ENCODE measurements at regions not wholly inside any gene's neighbourhood (a gene's known extent, or its start where the extent isn't known, plus 50 kb on each side); places are given as distances from the start of the nearest gene placed in this dataset.

GRCh38 chr4:144442713-144443112, 203.2 kb upstream of the HHIP start:
- TF ChIP-seq, protein P1, sequence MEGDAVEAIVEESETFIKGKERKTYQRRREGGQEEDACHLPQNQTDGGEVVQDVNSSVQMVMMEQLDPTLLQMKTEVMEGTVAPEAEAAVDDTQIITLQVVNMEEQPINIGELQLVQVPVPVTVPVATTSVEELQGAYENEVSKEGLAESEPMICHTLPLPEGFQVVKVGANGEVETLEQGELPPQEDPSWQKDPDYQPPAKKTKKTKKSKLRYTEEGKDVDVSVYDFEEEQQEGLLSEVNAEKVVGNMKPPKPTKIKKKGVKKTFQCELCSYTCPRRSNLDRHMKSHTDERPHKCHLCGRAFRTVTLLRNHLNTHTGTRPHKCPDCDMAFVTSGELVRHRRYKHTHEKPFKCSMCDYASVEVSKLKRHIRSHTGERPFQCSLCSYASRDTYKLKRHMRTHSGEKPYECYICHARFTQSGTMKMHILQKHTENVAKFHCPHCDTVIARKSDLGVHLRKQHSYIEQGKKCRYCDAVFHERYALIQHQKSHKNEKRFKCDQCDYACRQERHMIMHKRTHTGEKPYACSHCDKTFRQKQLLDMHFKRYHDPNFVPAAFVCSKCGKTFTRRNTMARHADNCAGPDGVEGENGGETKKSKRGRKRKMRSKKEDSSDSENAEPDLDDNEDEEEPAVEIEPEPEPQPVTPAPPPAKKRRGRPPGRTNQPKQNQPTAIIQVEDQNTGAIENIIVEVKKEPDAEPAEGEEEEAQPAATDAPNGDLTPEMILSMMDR (IDR thresholded peaks at IDR 0.05; ENCODE audit: unreplicated experiment): no peak
- H3K27ac Mint-ChIP-seq (ENCODE audit: low read depth, unreplicated experiment): no peak overlapping the region
- ChIA-PET POLR2A (interaction anchor here (0.6 kb wide), 1 partner anchor 74 kb away, joined by 3 read pairs; no protein-coding TSS in a partner anchor), CTCF (interaction anchor here (0.5 kb wide), 1 partner anchor 66 kb away, joined by 7 read pairs; no protein-coding TSS in a partner anchor)
- peaks cover 7% of the 10 kb centered on the region for H3K9me3 Mint-ChIP-seq (ENCODE audit: unreplicated experiment)
- intact Hi-C loops (cut with micrococcal nuclease): no loop called here
- H3K4me1 Mint-ChIP-seq (ENCODE audit: insufficient read depth, unreplicated experiment): no peaks in the 10 kb centered on the region
- H3K4me3 Mint-ChIP-seq (ENCODE audit: unreplicated experiment): no peak overlapping the region
- no peak for DNase-seq (ENCODE audit: unreplicated experiment)
- H3K36me3 Mint-ChIP-seq (ENCODE audit: insufficient read depth, unreplicated experiment): no peaks in the 10 kb centered on the region
- H3K27me3 Mint-ChIP-seq (ENCODE audit: insufficient read depth, unreplicated experiment): no peaks in the 10 kb centered on the region
- no TSS peak for BruUV-seq (replicated peaks)

- Mint-ChIP-seq H3K27ac (ENCODE audit: low read depth, unreplicated experiment) (no peak overlapping the region), H3K4me3 (ENCODE audit: unreplicated experiment) (no peak overlapping the region), H3K4me1 (ENCODE audit: insufficient read depth, unreplicated experiment) (no peaks in the 10 kb centered on the region), H3K9me3 (ENCODE audit: unreplicated experiment) (peaks cover 6% of the 10 kb centered on the region), H3K36me3 (ENCODE audit: insufficient read depth, unreplicated experiment) (no peaks in the 10 kb centered on the region), H3K27me3 (ENCODE audit: insufficient read depth, unreplicated experiment) (no peaks in the 10 kb centered on the region)
- ChIA-PET CTCF (interaction anchor here (0.6 kb wide), 1 partner anchor 510 kb away, joined by 3 read pairs; no protein-coding TSS in a partner anchor), POLR2A (no interaction called here)
- BruUV-seq (replicated peaks): no TSS peak
- intact Hi-C loops (cut with micrococcal nuclease): no loop called here
- TF ChIP-seq, protein P1 (IDR thresholded peaks at IDR 0.05; ENCODE audit: unreplicated experiment): no peak
- no peak for DNase-seq (ENCODE audit: unreplicated experiment)
These were observed 196.3 kb upstream of the HHIP start for GRCh38 chr4:144449611-144450010.

DNA sequence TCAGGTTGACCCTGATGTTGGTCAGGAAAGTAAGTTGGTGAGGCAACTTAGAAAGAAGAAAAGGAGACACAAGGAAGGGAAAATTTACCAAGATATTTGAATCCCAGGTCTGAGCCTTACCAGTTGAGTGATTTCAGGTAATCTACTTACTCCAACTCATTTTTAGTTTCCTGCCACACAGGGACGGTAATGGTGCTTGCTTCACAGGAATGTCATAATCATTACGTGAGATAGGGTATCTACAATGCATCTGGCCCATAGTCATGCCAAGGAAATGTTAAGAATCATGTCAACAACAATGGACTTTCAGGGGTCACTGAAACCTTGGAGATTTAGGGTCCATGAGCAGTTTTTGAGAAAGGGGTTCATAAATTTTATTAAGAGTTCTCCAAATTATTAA, 195.4 kb upstream of the HHIP start:
- CTCF ChIA-PET: no interaction called here

GRCh38 chr4:144451766-144452450, 194.0 kb upstream of the HHIP start:
- ChIA-PET POLR2A (no interaction called here), CTCF (no interaction called here)
- H3K9me3 Mint-ChIP-seq (ENCODE audit: unreplicated experiment): peaks cover 6% of the 10 kb centered on the region
- no peaks in the 10 kb centered on the region for H3K4me1 Mint-ChIP-seq (ENCODE audit: insufficient read depth, unreplicated experiment)
- intact Hi-C loops (cut with micrococcal nuclease): no loop called here
- TF ChIP-seq, protein P1 (IDR thresholded peaks at IDR 0.05; ENCODE audit: unreplicated experiment): no peak
- DNase-seq (ENCODE audit: unreplicated experiment): no peak
- BruUV-seq (replicated peaks): no TSS peak
- no peaks in the 10 kb centered on the region for H3K27me3 Mint-ChIP-seq (ENCODE audit: insufficient read depth, unreplicated experiment)
- no peak overlapping the region for H3K27ac Mint-ChIP-seq (ENCODE audit: low read depth, unreplicated experiment)
- H3K36me3 Mint-ChIP-seq (ENCODE audit: insufficient read depth, unreplicated experiment): no peaks in the 10 kb centered on the region
- H3K4me3 Mint-ChIP-seq (ENCODE audit: unreplicated experiment): no peak overlapping the region

More for the DNA sequence above, 195.4 kb upstream of the HHIP start:
- Mint-ChIP-seq H3K4me3 (ENCODE audit: unreplicated experiment) (no peak overlapping the region), H3K4me1 (ENCODE audit: insufficient read depth, unreplicated experiment) (no peaks in the 10 kb centered on the region), H3K36me3 (ENCODE audit: insufficient read depth, unreplicated experiment) (no peaks in the 10 kb centered on the region), H3K9me3 (ENCODE audit: unreplicated experiment) (peaks cover 6% of the 10 kb centered on the region), H3K27me3 (ENCODE audit: insufficient read depth, unreplicated experiment) (no peaks in the 10 kb centered on the region), H3K27ac (ENCODE audit: low read depth, unreplicated experiment) (no peak overlapping the region)
- intact Hi-C loops (cut with micrococcal nuclease): no loop called here
- TF ChIP-seq, protein P1 (IDR thresholded peaks at IDR 0.05; ENCODE audit: unreplicated experiment): no peak
- POLR2A ChIA-PET: interaction anchor here (0.6 kb wide), 1 partner anchor 234 kb away, joined by 3 read pairs; no protein-coding TSS in a partner anchor
- no peak for DNase-seq (ENCODE audit: unreplicated experiment)
- BruUV-seq (replicated peaks): no TSS peak
